GM23248 (cell line): ENCODE measurements at regions not wholly inside any gene's neighbourhood (a gene's known extent, or its start where the extent isn't known, plus 50 kb on each side); places are given as distances from the start of the nearest gene placed in this dataset.

ENCODE experiments used
- DNase-seq: peaks from one replicate; pipeline ENCODE4 v3.0.0-alpha.2; 2015
- H2AFZ ChIP-seq: fragments of 200-600 bp; sonication (generic); 2 replicates; pipeline ENCODE4 v1.6.1; 2016; ENCODE audit warnings: antibody characterized with exemption
- H3F3A ChIP-seq: fragments of 200-600 bp; sonication (generic); 2 replicates; pipeline ENCODE4 v1.6.1; 2016; ENCODE audit warnings: mild to moderate bottlenecking, antibody characterized with exemption, mixed run types; ENCODE audit not compliant: insufficient read depth
- H3K27ac ChIP-seq: fragments of 200-600 bp; sonication (generic); 2 replicates; pipeline ENCODE4 v1.5.1; 2016; ENCODE audit warnings: mild to moderate bottlenecking
- H3K27me3 ChIP-seq: fragments of 200-600 bp; sonication (generic); replicated peaks from 2 replicates; pipeline ENCODE4 v1.6.1; 2016; ENCODE audit warnings: mild to moderate bottlenecking; ENCODE audit not compliant: insufficient read depth
- H3K36me3 ChIP-seq: fragments of 200-600 bp; sonication (generic); 2 replicates; pipeline ENCODE4 v1.6.1; 2016; ENCODE audit warnings: low read depth, mild to moderate bottlenecking
- H3K4me1 ChIP-seq: fragments of 200-600 bp; sonication (generic); 2 replicates; pipeline ENCODE4 v1.6.1; 2016; ENCODE audit warnings: mild to moderate bottlenecking; ENCODE audit not compliant: insufficient read depth
- H3K4me2 ChIP-seq: fragments of 200-600 bp; sonication (generic); one replicate; pipeline ENCODE4 v1.6.1; 2016; ENCODE audit warnings: mild to moderate bottlenecking; ENCODE audit not compliant: unreplicated experiment
- H3K4me3 ChIP-seq: fragments of 200-600 bp; sonication (generic); 2 replicates; pipeline ENCODE4 v1.5.1; 2016; ENCODE audit warnings: mild to moderate bottlenecking
- H3K79me2 ChIP-seq: fragments of 200-600 bp; sonication (generic); 2 replicates; pipeline ENCODE4 v1.6.1; 2016; ENCODE audit warnings: mild to moderate bottlenecking; ENCODE audit not compliant: insufficient read depth
- H3K9ac ChIP-seq: fragments of 200-600 bp; sonication (generic); 2 replicates; pipeline ENCODE4 v1.6.1; 2016; ENCODE audit warnings: mild to moderate bottlenecking
- H3K9me2 ChIP-seq: fragments of 200-600 bp; sonication (generic); 2 replicates; pipeline ENCODE4 v1.6.1; 2016; ENCODE audit warnings: mixed run types, mild to moderate bottlenecking, moderate library complexity; ENCODE audit not compliant: insufficient read depth
- H3K9me3 ChIP-seq: fragments of 200-600 bp; sonication (generic); one replicate; pipeline ENCODE4 v1.6.1; 2017; ENCODE audit warnings: low read depth
- H4K20me1 ChIP-seq: fragments of 200-600 bp; sonication (generic); 2 replicates; pipeline ENCODE4 v1.6.0; 2016; ENCODE audit not compliant: insufficient read depth
- EZH2 ChIP-seq: fragments of 200-600 bp; sonication (generic); IDR thresholded peaks from 2 replicates; pipeline ENCODE4 v1.6.1; 2018; ENCODE audit warnings: antibody characterized with exemption, mild to moderate bottlenecking; ENCODE audit not compliant: insufficient read depth, poor library complexity, severe bottlenecking
- EZH2phosphoT487 ChIP-seq: fragments of 200-600 bp; sonication (generic); IDR thresholded peaks from 2 replicates; pipeline ENCODE4 v1.6.1; 2018; ENCODE audit warnings: antibody characterized with exemption, moderate library complexity, mild to moderate bottlenecking, low read depth; ENCODE audit not compliant: insufficient read depth
- WGBS, 2 experiments: methylation state at CpG; one replicate each; pipeline ENCODE4 v1.1.6; 2015 to 2017; ENCODE audit warnings: low lambda C conversion rate in 2 of 2, low coverage in 1 of 2; ENCODE audit errors: missing lambda C conversion rate in 2 of 2; 5-methylcytosine and 5-hydroxymethylcytosine counted together
- in situ Hi-C: fragments of 300-500 bp; cut with MboI; formaldehyde crosslinking; loops from 2 replicates; pipeline ENCODE4 v1.15.0; 2020

- Histone ChIP-seq H3K9me2 (no peaks in the 10 kb centered on the region), H4K20me1 (no peaks in the 10 kb centered on the region), H3K4me2 (no peak overlapping the region), H3K9ac (no peak overlapping the region), H3K4me3 (no peak overlapping the region), H3F3A (no peaks in the 10 kb centered on the region), H3K27me3 (no peaks in the 10 kb centered on the region), H3K27ac (no peak overlapping the region), H3K4me1 (no peaks in the 10 kb centered on the region), H3K79me2 (no peaks in the 10 kb centered on the region), H3K9me3 (peaks cover 2% of the 10 kb centered on the region), H2AFZ (no peak overlapping the region), H3K36me3 (no peaks in the 10 kb centered on the region)
- in situ Hi-C loops, result no loop called here
- DNase-seq, result no peak
- 43 to 54% methylated on average over 10 of the region's 10 CpGs for WGBS, 2 experiments
- TF ChIP-seq EZH2 (no peak), EZH2phosphoT487 (no peak)
These were observed 557.8 kb downstream of the HACE1 start for GRCh38 chr6:104301951-104302350.

DNA sequence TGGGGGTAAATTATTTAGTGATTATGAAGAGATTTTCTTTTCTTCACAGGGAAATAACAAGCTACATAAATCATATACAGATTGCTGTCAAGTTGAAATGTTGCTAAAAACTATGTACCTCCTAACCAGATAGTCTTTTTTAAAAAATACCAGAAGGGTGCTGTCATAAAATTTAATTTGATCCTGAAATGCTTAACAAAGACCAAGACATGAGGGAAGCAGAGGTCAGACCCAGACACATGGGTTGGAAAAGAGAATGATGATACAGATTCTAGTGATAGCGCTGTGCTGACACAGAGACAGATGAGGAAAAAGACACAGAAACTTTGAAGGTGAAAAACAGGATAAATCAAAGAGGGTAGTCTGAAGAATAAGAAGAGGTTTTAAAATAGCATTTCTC is 573.1 kb downstream of the HACE1 start:
- TF ChIP-seq EZH2phosphoT487, result no peak
- no peaks in the 10 kb centered on the region for H3K9me3 ChIP-seq
- no peak for DNase-seq
- no peaks in the 10 kb centered on the region for H4K20me1 ChIP-seq
- H3K4me2 ChIP-seq, result no peak overlapping the region
- in situ Hi-C loops, result no loop called here
- 8 to 32% methylated on average over 1 of the region's 1 CpG for WGBS, 2 experiments
- H3K36me3 ChIP-seq, result no peaks in the 10 kb centered on the region
- no peak overlapping the region for H3K4me3 ChIP-seq
- H3K9me2 ChIP-seq, result no peaks in the 10 kb centered on the region
- no peak overlapping the region for H3K27ac ChIP-seq
- no peak overlapping the region for H2AFZ ChIP-seq
- no peaks in the 10 kb centered on the region for H3F3A ChIP-seq
- no peaks in the 10 kb centered on the region for H3K79me2 ChIP-seq
- no peak overlapping the region for H3K9ac ChIP-seq
- no peaks in the 10 kb centered on the region for H3K27me3 ChIP-seq
- no peaks in the 10 kb centered on the region for H3K4me1 ChIP-seq

DNA sequence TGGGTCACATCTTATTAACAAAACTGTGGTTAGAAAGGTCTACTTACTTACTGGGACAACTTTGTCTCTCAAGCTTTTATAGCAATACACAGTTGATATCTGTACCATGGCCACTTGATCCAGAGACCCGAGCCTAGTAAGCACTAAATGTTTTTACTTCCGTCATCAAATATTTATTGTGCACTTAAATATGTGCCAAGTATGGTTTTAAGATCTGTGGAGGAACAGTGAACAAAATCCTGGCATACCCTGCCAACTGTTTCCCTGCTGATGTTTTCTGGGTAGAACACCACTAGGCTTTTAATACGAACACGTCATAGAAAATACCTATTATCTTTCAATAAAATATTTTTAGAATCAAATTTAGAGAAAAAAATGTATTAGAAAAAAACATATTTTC is 574.8 kb downstream of the HACE1 start:
- no peaks in the 10 kb centered on the region for H3K9me3 ChIP-seq
- H3K79me2 ChIP-seq, result no peaks in the 10 kb centered on the region
- 17 to 20% methylated on average over 4 of the region's 4 CpGs for WGBS, 2 experiments
- no peak for TF ChIP-seq EZH2phosphoT487
- TF ChIP-seq EZH2, result no peak
- no peak overlapping the region for H3K4me3 ChIP-seq
- no peak for DNase-seq
- H3F3A ChIP-seq, result no peaks in the 10 kb centered on the region
- H2AFZ ChIP-seq, result no peak overlapping the region
- no peak overlapping the region for H3K9ac ChIP-seq
- H3K4me2 ChIP-seq, result no peak overlapping the region
- no peaks in the 10 kb centered on the region for H3K36me3 ChIP-seq
- no peaks in the 10 kb centered on the region for H3K9me2 ChIP-seq
- H3K27ac ChIP-seq, result no peak overlapping the region
- no peaks in the 10 kb centered on the region for H4K20me1 ChIP-seq
- in situ Hi-C loops, result no loop called here
- H3K4me1 ChIP-seq, result no peaks in the 10 kb centered on the region
- no peaks in the 10 kb centered on the region for H3K27me3 ChIP-seq

DNA sequence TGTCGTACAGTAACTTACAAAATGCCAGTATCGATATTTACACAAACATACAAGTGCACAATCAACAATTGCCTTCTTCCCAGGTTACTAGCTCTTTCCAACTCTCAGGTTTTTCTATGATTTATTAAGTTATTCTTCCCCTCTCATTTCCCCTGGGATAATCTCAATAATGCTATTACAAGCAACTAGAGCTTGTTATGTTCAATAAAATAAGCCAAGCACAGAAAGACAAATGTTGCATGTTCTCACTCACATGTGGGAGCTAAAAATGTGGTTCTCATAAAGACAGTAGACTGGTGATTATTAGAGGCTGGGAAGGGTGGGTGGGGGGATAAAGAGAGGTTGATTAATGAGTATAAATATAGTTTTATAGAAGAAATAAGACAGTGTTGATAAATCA is 577.1 kb downstream of the HACE1 start:
- no peaks in the 10 kb centered on the region for H3K36me3 ChIP-seq
- in situ Hi-C loops, result no loop called here
- no peak overlapping the region for H3K9ac ChIP-seq
- H4K20me1 ChIP-seq, result no peaks in the 10 kb centered on the region
- no peaks in the 10 kb centered on the region for H3K9me3 ChIP-seq
- no peak for DNase-seq
- no peaks in the 10 kb centered on the region for H3K9me2 ChIP-seq
- no peaks in the 10 kb centered on the region for H3K4me1 ChIP-seq
- TF ChIP-seq EZH2 (no peak), EZH2phosphoT487 (no peak)
- H3K27ac ChIP-seq, result no peak overlapping the region
- H3K4me3 ChIP-seq, result no peak overlapping the region
- no peak overlapping the region for H3K4me2 ChIP-seq
- H3K79me2 ChIP-seq, result no peaks in the 10 kb centered on the region
- no peak overlapping the region for H2AFZ ChIP-seq
- no peaks in the 10 kb centered on the region for H3F3A ChIP-seq
- H3K27me3 ChIP-seq, result no peaks in the 10 kb centered on the region
- 59% methylated on average over 2 of the region's 2 CpGs for WGBS, 2 experiments

DNA sequence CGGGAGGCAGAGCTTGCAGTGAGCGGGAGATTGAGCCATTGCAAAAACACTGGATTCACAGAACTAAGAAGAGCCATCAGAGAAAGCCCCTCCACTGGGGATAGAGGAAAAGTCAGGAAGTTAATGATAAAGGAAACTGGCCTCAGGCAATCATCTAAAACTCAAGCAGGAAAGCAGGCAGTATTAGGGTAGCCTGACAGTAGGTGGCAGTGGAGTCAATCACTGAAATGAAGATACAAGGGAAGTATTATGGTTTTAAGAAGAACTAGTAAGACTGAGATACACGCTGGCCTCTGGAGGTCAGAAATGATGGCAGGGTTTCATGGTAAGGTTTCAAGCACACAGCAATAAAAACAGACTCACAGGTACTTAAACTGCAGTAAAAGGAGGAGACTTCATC is 578.3 kb downstream of the HACE1 start:
- 32 to 33% methylated on average over 3 of the region's 3 CpGs for WGBS, 2 experiments
- no peak for TF ChIP-seq EZH2
- TF ChIP-seq EZH2phosphoT487, result no peak

More for the DNA sequence above, 578.3 kb downstream of the HACE1 start:
- Histone ChIP-seq H4K20me1 (no peaks in the 10 kb centered on the region), H3K9me2 (no peaks in the 10 kb centered on the region), H2AFZ (no peak overlapping the region), H3K4me1 (no peaks in the 10 kb centered on the region), H3F3A (no peaks in the 10 kb centered on the region), H3K27me3 (no peaks in the 10 kb centered on the region), H3K79me2 (no peaks in the 10 kb centered on the region), H3K9me3 (no peaks in the 10 kb centered on the region), H3K9ac (no peak overlapping the region), H3K4me3 (no peak overlapping the region), H3K27ac (no peak overlapping the region), H3K36me3 (no peaks in the 10 kb centered on the region), H3K4me2 (no peak overlapping the region)
- no peak for DNase-seq
- in situ Hi-C loops, result no loop called here
